Stimulated activated naive B cell treated with anti-CD40 and anti-IgM and Interleukin-4, amounts not matched to agents 10 μg/mL and 1 μg/mL and 100 μg/mL, for 72 hours (primary cell): ENCODE measurements at regions not wholly inside any gene's neighbourhood (a gene's known extent, or its start where the extent isn't known, plus 50 kb on each side); places are given as distances from the start of the nearest gene placed in this dataset.

ENCODE experiments used
- ATAC-seq, 2 donors: fragments of 150-1000 bp; cut with Tn5 transposase; replicated peaks; 2 replicates each; pipeline ENCODE4 v1.10.0; 2021; ENCODE audit warnings: moderate library complexity in 1 of 2
- DNase-seq: peaks from one replicate; pipeline ENCODE4 v3.0.0; 2021
- H3K27ac Mint-ChIP-seq: one replicate; pipeline ENCODE4 v1.8.0; 2022; ENCODE audit warnings: mild to moderate bottlenecking, mixed read lengths
- H3K27me3 Mint-ChIP-seq, 2 donors: one replicate each; pipeline ENCODE4 v1.8.0; 2022; ENCODE audit warnings: mixed read lengths in 2 of 2
- H3K36me3 Mint-ChIP-seq, 2 donors: one replicate each; pipeline ENCODE4 v1.8.0; 2022; ENCODE audit warnings: mixed read lengths in 2 of 2, mild to moderate bottlenecking in 1 of 2
- H3K4me1 Mint-ChIP-seq, 2 donors: one replicate each; pipeline ENCODE4 v1.8.0; 2022; ENCODE audit warnings: mixed read lengths in 2 of 2, mild to moderate bottlenecking in 1 of 2
- H3K4me3 Mint-ChIP-seq, 2 donors: one replicate each; pipeline ENCODE4 v1.8.0; 2022; ENCODE audit warnings: mild to moderate bottlenecking in 2 of 2, mixed read lengths in 2 of 2, moderate library complexity in 1 of 2
- H3K9me3 Mint-ChIP-seq, 2 donors: one replicate each; pipeline ENCODE4 v1.8.0; 2022; ENCODE audit warnings: mixed read lengths in 2 of 2, mild to moderate bottlenecking in 1 of 2

DNA sequence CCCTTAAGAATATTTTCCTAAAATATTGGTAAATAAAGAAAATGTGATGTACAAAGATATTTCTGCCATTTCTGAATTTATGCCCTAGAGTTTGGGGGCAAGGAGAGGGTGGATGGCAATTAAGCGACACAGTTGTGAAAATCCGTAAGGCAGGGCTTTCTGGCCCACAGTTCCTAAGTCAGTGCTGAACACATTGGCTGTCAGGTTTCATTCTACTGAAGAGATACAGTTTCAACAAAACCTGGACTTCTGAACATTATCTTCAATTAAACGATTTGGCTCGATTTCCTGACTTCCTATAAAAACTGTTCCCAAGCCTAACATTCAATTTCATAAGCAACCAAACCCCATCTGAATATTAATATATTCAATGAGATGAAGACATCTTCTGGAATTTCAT is 61.1 kb upstream of the NEBL start:
- no peaks in the 10 kb centered on the region for H3K4me1 Mint-ChIP-seq
- DNase-seq (no peak), ATAC-seq (no peak)
- no peaks in the 10 kb centered on the region for H3K9me3 Mint-ChIP-seq
- H3K27ac Mint-ChIP-seq: no peak overlapping the region
- no peak overlapping the region for H3K4me3 Mint-ChIP-seq
- peaks cover 3 to 13% of the 10 kb centered on the region in 2 donors for H3K27me3 Mint-ChIP-seq
- no peaks in the 10 kb centered on the region for H3K36me3 Mint-ChIP-seq

GRCh38 chr10:20957744-20958143 is 60.6 kb upstream of the NEBL start:
- Mint-ChIP-seq H3K36me3 (no peaks in the 10 kb centered on the region), H3K27ac (no peak overlapping the region), H3K27me3 (peaks cover 3 to 13% of the 10 kb centered on the region in 2 donors), H3K4me1 (no peaks in the 10 kb centered on the region), H3K4me3 (no peak overlapping the region), H3K9me3 (no peaks in the 10 kb centered on the region)
- no peak for DNase-seq
- no peak for ATAC-seq

DNA sequence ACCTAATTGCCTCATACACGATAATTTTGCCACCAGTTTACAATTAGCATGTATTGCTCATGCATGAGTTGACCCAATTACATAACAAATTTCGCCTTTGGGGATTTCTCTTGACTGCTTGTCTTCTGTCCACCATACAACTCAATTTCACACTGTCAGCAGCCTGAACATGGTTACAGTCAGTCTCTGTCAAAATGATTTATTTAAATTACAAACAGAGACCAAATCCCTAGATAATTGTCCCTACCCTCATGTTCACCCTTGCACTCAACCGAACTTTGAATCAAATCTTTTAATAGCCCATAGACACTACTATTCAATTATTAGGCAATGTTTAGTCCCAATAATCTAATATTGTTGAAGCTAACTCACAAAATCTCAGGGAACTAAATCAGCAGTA is 59.7 kb upstream of the NEBL start:
- no peaks in the 10 kb centered on the region for H3K4me1 Mint-ChIP-seq
- no peak for ATAC-seq
- H3K4me3 Mint-ChIP-seq: no peak overlapping the region
- H3K36me3 Mint-ChIP-seq: no peaks in the 10 kb centered on the region
- DNase-seq: no peak
- peaks cover 3 to 13% of the 10 kb centered on the region in 2 donors for H3K27me3 Mint-ChIP-seq
- no peaks in the 10 kb centered on the region for H3K9me3 Mint-ChIP-seq
- H3K27ac Mint-ChIP-seq: no peak overlapping the region

DNA sequence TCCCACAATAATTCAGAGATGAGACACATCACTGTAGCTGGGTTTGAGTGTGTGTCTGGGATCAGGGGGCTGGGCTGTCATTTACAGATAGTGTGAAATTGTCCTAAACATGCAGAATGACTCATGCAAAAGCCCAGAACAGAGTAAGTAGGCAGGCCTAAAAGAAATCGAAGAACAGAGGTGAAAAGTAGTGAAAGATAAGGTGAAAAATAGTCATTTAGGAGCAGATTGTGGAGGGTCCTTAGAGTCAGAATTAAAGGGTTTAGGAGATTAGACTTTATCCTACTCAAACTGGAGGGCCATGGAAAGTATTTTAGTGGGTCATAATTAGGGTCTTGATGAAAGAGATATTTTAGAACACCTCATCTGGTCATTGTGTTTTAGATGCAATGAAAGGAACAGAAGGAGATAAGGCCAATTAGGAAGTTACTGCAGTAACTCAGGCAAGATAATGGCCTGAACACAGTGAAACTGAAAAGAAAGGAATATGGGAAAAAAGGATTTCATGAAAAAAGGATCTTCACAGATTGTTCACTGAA is 58.3 kb upstream of the NEBL start:
- H3K36me3 Mint-ChIP-seq: no peaks in the 10 kb centered on the region
- no peak overlapping the region for H3K27ac Mint-ChIP-seq
- H3K4me1 Mint-ChIP-seq: no peaks in the 10 kb centered on the region
- H3K9me3 Mint-ChIP-seq: no peaks in the 10 kb centered on the region
- peaks cover 3 to 13% of the 10 kb centered on the region in 2 donors for H3K27me3 Mint-ChIP-seq
- no peak overlapping the region for H3K4me3 Mint-ChIP-seq
- DNase-seq: no peak
- no peak for ATAC-seq

DNA sequence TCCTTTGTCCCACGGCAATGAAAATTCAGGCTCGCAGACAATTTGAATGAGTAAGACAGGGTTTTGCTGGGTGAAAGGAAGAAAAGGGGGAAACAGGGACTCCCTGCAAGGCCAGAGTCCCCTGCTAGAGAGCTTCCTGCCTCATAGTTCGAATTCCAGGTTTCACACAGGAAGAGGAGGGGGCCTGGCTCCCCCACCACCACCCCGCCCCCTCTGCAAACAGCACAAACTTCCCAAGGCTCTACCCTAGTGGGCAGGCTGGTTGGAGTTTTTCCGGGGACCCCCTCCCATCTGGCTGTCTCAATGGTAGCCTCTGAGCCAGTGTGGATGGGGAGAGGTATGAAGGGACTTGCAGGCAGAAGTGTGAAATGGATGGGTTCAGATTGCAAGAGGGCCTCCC is 57.4 kb upstream of the NEBL start:
- DNase-seq: no peak
- no peaks in the 10 kb centered on the region for H3K36me3 Mint-ChIP-seq
- peaks cover 3 to 13% of the 10 kb centered on the region in 2 donors for H3K27me3 Mint-ChIP-seq
- H3K4me3 Mint-ChIP-seq: no peak overlapping the region
- no peak for ATAC-seq
- no peaks in the 10 kb centered on the region for H3K4me1 Mint-ChIP-seq
- no peaks in the 10 kb centered on the region for H3K9me3 Mint-ChIP-seq
- no peak overlapping the region for H3K27ac Mint-ChIP-seq

DNA sequence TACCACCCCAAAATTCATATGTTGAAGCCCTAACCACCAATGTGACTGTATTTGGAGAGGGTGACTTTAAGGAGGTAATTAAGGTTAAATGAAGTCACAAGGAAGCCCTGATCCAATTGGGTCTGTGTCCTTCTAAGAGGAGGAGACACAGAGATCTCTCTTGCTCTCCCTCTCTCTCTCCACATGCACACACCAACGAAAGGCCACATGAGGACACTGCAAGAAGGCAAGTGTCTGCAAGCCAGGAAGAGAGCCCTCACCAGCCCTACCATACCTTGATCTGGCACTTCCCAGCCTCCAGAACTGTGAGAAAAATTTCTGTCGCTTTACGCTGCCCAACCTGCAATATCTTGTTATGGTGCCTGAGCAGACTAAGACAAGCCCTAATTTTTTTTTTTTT is 56.0 kb upstream of the NEBL start:
- H3K4me3 Mint-ChIP-seq: no peak overlapping the region
- DNase-seq: no peak
- no peaks in the 10 kb centered on the region for H3K36me3 Mint-ChIP-seq
- no peak overlapping the region for H3K27ac Mint-ChIP-seq
- H3K4me1 Mint-ChIP-seq: peaks cover 3 to 7% of the 10 kb centered on the region in 2 donors
- no peak for ATAC-seq
- H3K27me3 Mint-ChIP-seq: peaks cover 3 to 13% of the 10 kb centered on the region in 2 donors
- H3K9me3 Mint-ChIP-seq: no peaks in the 10 kb centered on the region

- H3K4me3 Mint-ChIP-seq: no peak overlapping the region
- no peak overlapping the region for H3K27ac Mint-ChIP-seq
- DNase-seq (no peak), ATAC-seq (no peak)
- peaks cover 3 to 7% of the 10 kb centered on the region in 2 donors for H3K4me1 Mint-ChIP-seq
- peaks cover 0 to 7% of the 10 kb centered on the region in 2 donors for H3K27me3 Mint-ChIP-seq
- H3K36me3 Mint-ChIP-seq: no peaks in the 10 kb centered on the region
- H3K9me3 Mint-ChIP-seq: no peaks in the 10 kb centered on the region
Measured at GRCh38 chr10:20949967-20950366, 52.9 kb upstream of the NEBL start.

GRCh38 chr10:20948686-20949327 is 51.7 kb upstream of the NEBL start:
- Mint-ChIP-seq H3K27me3 (no peaks in the 10 kb centered on the region), H3K36me3 (no peaks in the 10 kb centered on the region), H3K4me3 (no peak overlapping the region), H3K4me1 (peaks cover 3 to 7% of the 10 kb centered on the region in 2 donors), H3K27ac (no peak overlapping the region), H3K9me3 (no peaks in the 10 kb centered on the region)
- no peak for DNase-seq
- no peak for ATAC-seq
